ENCODE measurements at regions not wholly inside any gene's neighbourhood (a gene's known extent, or its start where the extent isn't known, plus 50 kb on each side); places are given as distances from the start of the nearest gene placed in this dataset.

GRCh38 chr7:32194537-32194936 lies 124.3 kb upstream of the PDE1C start:
- dilution Hi-C loops (cut with MboI; ENCODE audit: extremely low pct_ligation_motif_present, low sequenced_read_pairs) = no loop called here
- no peak for DNase-seq (ENCODE audit: low read depth, low spot score)

GRCh38 chr7:32191305-32191704 lies 121.1 kb upstream of the PDE1C start:
- Histone ChIP-seq H3K27me3 (ENCODE audit: control insufficient read depth, extremely low read depth, insufficient read depth, low read length) (no peaks in the 10 kb centered on the region), H3K9me1 (ENCODE audit: control insufficient read depth, extremely low read depth, insufficient read depth, low read length) (no peaks in the 10 kb centered on the region), H4K20me1 (ENCODE audit: control insufficient read depth, extremely low read depth, insufficient read depth, low read length) (no peaks in the 10 kb centered on the region), H3K79me2 (ENCODE audit: control insufficient read depth, insufficient read depth, low read length) (no peaks in the 10 kb centered on the region), H3K36me3 (ENCODE audit: control insufficient read depth in 2 of 2, extremely low read depth in 1 of 2, insufficient read depth in 2 of 2, low read length in 2 of 2) (no peaks in the 10 kb centered on the region), H2AFZ (ENCODE audit: control insufficient read depth, low read length) (no peak overlapping the region), H3K4me2 (ENCODE audit: control insufficient read depth, extremely low read depth, insufficient read depth, low read depth, low read length) (no peak overlapping the region), H3K9ac (ENCODE audit: control insufficient read depth, extremely low read depth, insufficient read depth, low read length) (no peak overlapping the region), H3K27ac (ENCODE audit: control insufficient read depth, insufficient read depth, low read length) (no peak overlapping the region), H3K9me3 (ENCODE audit: control insufficient read depth, low read depth, low read length) (no peaks in the 10 kb centered on the region), H3K4me1 (ENCODE audit: control insufficient read depth, extremely low read depth, insufficient read depth, low read length) (no peaks in the 10 kb centered on the region), H3K4me3 (ENCODE audit: control insufficient read depth in 2 of 3, extremely low read depth in 1 of 3, insufficient read depth in 2 of 3, low read depth in 1 of 3, low read length in 3 of 3) (no peak overlapping the region)
- FAIRE-seq (no peak), DNase-seq (ENCODE audit: low read depth, low spot score) (no peak)
- TF ChIP-seq CTCF (optimal IDR thresholded peaks at IDR 0.05 in 1 of 3, IDR thresholded peaks at IDR 0.05 in 1 of 3, conservative IDR thresholded peaks at IDR 0.05 in 1 of 3; ENCODE audit: extremely low read depth in 1 of 3, insufficient read depth in 2 of 3, low read length in 3 of 3) (no peak), EZH2 (IDR thresholded peaks at IDR 0.05; ENCODE audit: low read length) (no peak)
- dilution Hi-C loops (cut with MboI; ENCODE audit: extremely low pct_ligation_motif_present, low sequenced_read_pairs) = no loop called here

More at GRCh38 chr7:32194537-32194936, 124.3 kb upstream of the PDE1C start:
- no peak overlapping the region for H2AFZ ChIP-seq (ENCODE audit: control insufficient read depth, low read length)
- no peaks in the 10 kb centered on the region for H4K20me1 ChIP-seq (ENCODE audit: control insufficient read depth, extremely low read depth, insufficient read depth, low read length)
- H3K9me1 ChIP-seq (ENCODE audit: control insufficient read depth, extremely low read depth, insufficient read depth, low read length) = no peaks in the 10 kb centered on the region
- no peaks in the 10 kb centered on the region for H3K36me3 ChIP-seq (ENCODE audit: control insufficient read depth in 2 of 2, extremely low read depth in 1 of 2, insufficient read depth in 2 of 2, low read length in 2 of 2)
- H3K4me1 ChIP-seq (ENCODE audit: control insufficient read depth, extremely low read depth, insufficient read depth, low read length) = no peaks in the 10 kb centered on the region
- no peak overlapping the region for H3K4me2 ChIP-seq (ENCODE audit: control insufficient read depth, extremely low read depth, insufficient read depth, low read depth, low read length)
- no peak overlapping the region for H3K9ac ChIP-seq (ENCODE audit: control insufficient read depth, extremely low read depth, insufficient read depth, low read length)
- H3K27me3 ChIP-seq (ENCODE audit: control insufficient read depth, extremely low read depth, insufficient read depth, low read length) = no peaks in the 10 kb centered on the region
- no peak overlapping the region for H3K27ac ChIP-seq (ENCODE audit: control insufficient read depth, insufficient read depth, low read length)
- no peak overlapping the region for H3K4me3 ChIP-seq (ENCODE audit: control insufficient read depth in 2 of 3, extremely low read depth in 1 of 3, insufficient read depth in 2 of 3, low read depth in 1 of 3, low read length in 3 of 3)
- no peaks in the 10 kb centered on the region for H3K9me3 ChIP-seq (ENCODE audit: control insufficient read depth, low read depth, low read length)
- FAIRE-seq = no peak
- TF ChIP-seq EZH2 (IDR thresholded peaks at IDR 0.05; ENCODE audit: low read length) (no peak), CTCF (optimal IDR thresholded peaks at IDR 0.05 in 1 of 3, IDR thresholded peaks at IDR 0.05 in 1 of 3, conservative IDR thresholded peaks at IDR 0.05 in 1 of 3; ENCODE audit: extremely low read depth in 1 of 3, insufficient read depth in 2 of 3, low read length in 3 of 3) (no peak)
- H3K79me2 ChIP-seq (ENCODE audit: control insufficient read depth, insufficient read depth, low read length) = no peaks in the 10 kb centered on the region
